Endothelial cell of umbilical vein (primary cell): ENCODE measurements at regions not wholly inside any gene's neighbourhood (a gene's known extent, or its start where the extent isn't known, plus 50 kb on each side); places are given as distances from the start of the nearest gene placed in this dataset.

Experiments
- BruUV-seq: library from RNA; stranded (reverse); fragments of 400-500 nt; replicated peaks from 2 replicates; lab custom pipeline; 2021; lab: Mats Ljungman, UMichigan
- CTCF ChIA-PET: fragments of 300-600, 350-600 bp; sonication (Branson Sonifier 250); formaldehyde crosslinking; loops from one replicate; lab custom pipeline; 2021; ENCODE audit warnings: antibody characterized with exemption, inconsistent platforms; lab: Charles Lee
- POLR2A ChIA-PET: fragments of 300-600, 350-600 bp; sonication (Branson Sonifier 250); formaldehyde crosslinking; loops from one replicate; lab custom pipeline; 2021; ENCODE audit warnings: antibody characterized with exemption, inconsistent platforms; lab: Charles Lee
- DNase-seq: peaks from one replicate; pipeline ENCODE4 v3.0.0-alpha.2; 2011; ENCODE audit warnings: low read depth, low spot score
- FAIRE-seq: peaks from 2 replicates; lab custom pipeline; 2011; peaks lifted over from hg19 to GRCh38; lab: Jason Lieb, UNC
- H2AFZ ChIP-seq: 2 replicates; pipeline ENCODE4 v1.6.0; 2012; ENCODE audit warnings: low read depth, low read length, control low read depth, inconsistent platforms
- H3K27ac ChIP-seq: 2 replicates; pipeline ENCODE4 v1.5.1; 2011; ENCODE audit warnings: low read depth, mild to moderate bottlenecking, control low read depth, low read length, moderate library complexity; ENCODE audit not compliant: insufficient read depth
- H3K27me3 ChIP-seq, 2 experiments: 2 replicates each; pipeline versions ENCODE4 v1.6.0 to v1.6.1; 2011; ENCODE audit warnings: low read length in 2 of 2, mixed read lengths in 1 of 2; ENCODE audit not compliant: control insufficient read depth in 2 of 2, insufficient read depth in 2 of 2
- H3K36me3 ChIP-seq, 2 experiments: 2 replicates in 1 of 2; 3 replicates in 1 of 2; pipeline ENCODE4 v1.5.1; 2011; ENCODE audit warnings: low read length in 2 of 2, mild to moderate bottlenecking in 1 of 2, moderate library complexity in 1 of 2; ENCODE audit not compliant: control insufficient read depth in 2 of 2, insufficient read depth in 2 of 2; ENCODE audit errors: extremely low read depth in 1 of 2
- H3K4me1 ChIP-seq: 3 replicates; pipeline ENCODE4 v1.5.1; 2011; ENCODE audit warnings: mild to moderate bottlenecking, low read length; ENCODE audit not compliant: control insufficient read depth, insufficient read depth; ENCODE audit errors: extremely low read depth
- H3K4me2 ChIP-seq: 2 replicates; pipeline ENCODE4 v1.6.1; 2011; ENCODE audit warnings: low read length, control low read depth, mixed read lengths; ENCODE audit not compliant: insufficient read depth
- H3K4me3 ChIP-seq, 3 experiments: fragments of 200-600 bp in 1 of 3; sonication (generic), shearing (Covaris generic) in 1 of 3; replicated peaks in 1 of 3; 2 replicates each; pipeline ENCODE4 v1.5.1; 2011 to 2016; ENCODE audit warnings: control low read depth in 3 of 3, low read length in 3 of 3, mild to moderate bottlenecking in 2 of 3, inconsistent platforms in 1 of 3, low read depth in 1 of 3, moderate library complexity in 1 of 3; ENCODE audit not compliant: insufficient read depth in 1 of 3
- H3K79me2 ChIP-seq: 2 replicates; pipeline ENCODE4 v1.6.0; 2012; ENCODE audit warnings: low read length, inconsistent platforms; ENCODE audit not compliant: control insufficient read depth, insufficient read depth
- H3K9ac ChIP-seq: replicated peaks from 2 replicates; pipeline ENCODE3; 2011; ENCODE audit warnings: low read length, control low read depth; ENCODE audit not compliant: insufficient read depth; ENCODE audit errors: extremely low read depth
- H3K9me1 ChIP-seq: replicated peaks from 3 replicates; pipeline ENCODE4 v1.6.0; 2011; ENCODE audit warnings: mild to moderate bottlenecking, low read length; ENCODE audit not compliant: control insufficient read depth, insufficient read depth; ENCODE audit errors: extremely low read depth
- H3K9me3 ChIP-seq: replicated peaks from 2 replicates; pipeline ENCODE4 v1.5.1; 2012; ENCODE audit warnings: low read length, inconsistent platforms; ENCODE audit not compliant: control insufficient read depth, insufficient read depth
- H4K20me1 ChIP-seq: replicated peaks from 2 replicates; pipeline ENCODE3; 2011; ENCODE audit warnings: mild to moderate bottlenecking, low read length; ENCODE audit not compliant: control insufficient read depth, insufficient read depth; ENCODE audit errors: extremely low read depth
- EZH2 ChIP-seq: IDR thresholded peaks from 2 replicates; pipeline ENCODE4 v1.6.1; 2012; ENCODE audit warnings: borderline replicate concordance, low read depth, mild to moderate bottlenecking, moderate library complexity, low read length, inconsistent platforms; ENCODE audit not compliant: severe bottlenecking
- FOS ChIP-seq: IDR thresholded peaks from 2 replicates; pipeline ENCODE4 v1.6.1; 2011; ENCODE audit warnings: mild to moderate bottlenecking, low read length, moderate library complexity, borderline replicate concordance; ENCODE audit not compliant: insufficient read depth
- GATA2 ChIP-seq: IDR thresholded peaks from 2 replicates; pipeline ENCODE4 v1.7.0; 2011; ENCODE audit warnings: low read depth, mild to moderate bottlenecking, moderate library complexity, mixed read lengths, low read length; ENCODE audit not compliant: insufficient read length, insufficient read depth
- JUN ChIP-seq: IDR thresholded peaks from 2 replicates; pipeline ENCODE4 v1.6.1; 2011; ENCODE audit warnings: borderline replicate concordance, low read depth; ENCODE audit not compliant: insufficient read length, insufficient read depth
- MYC ChIP-seq: IDR thresholded peaks from one replicate; pipeline ENCODE4 v1.6.1; 2011; ENCODE audit warnings: mild to moderate bottlenecking, low read depth, low read length
- POLR2A ChIP-seq: IDR thresholded peaks from 2 replicates; pipeline ENCODE4 v1.6.1; 2012; ENCODE audit warnings: low read depth, mild to moderate bottlenecking, control low read depth, low read length
- POLR2AphosphoS5 ChIP-seq: IDR thresholded peaks from 2 replicates; pipeline ENCODE4 v1.6.1; 2012; ENCODE audit warnings: low read depth, mild to moderate bottlenecking, control low read depth, low read length, moderate library complexity; ENCODE audit not compliant: insufficient read depth
- dilution Hi-C: fragments of 300-500 bp; cut with MboI; formaldehyde crosslinking; loops from one replicate; pipeline ENCODE4 v1.15.0; 2019; ENCODE audit warnings: low sequenced_read_pairs; ENCODE audit not compliant: extremely low pct_ligation_motif_present
- intact Hi-C: fragments of 100-400 bp; cut with micrococcal nuclease; formaldehyde crosslinking; loops from one replicate; pipeline ENCODE4 v1.10.0; 2022
- TF ChIP-seq, protein P1 (sequence below): IDR thresholded peaks from 2 replicates; pipeline ENCODE4 v1.6.1; 2011; ENCODE audit not compliant: insufficient read depth, insufficient read length
- TF ChIP-seq, protein P2 (sequence below), 2 donors: IDR thresholded peaks; 1 replicate in 1 of 2; 2 replicates in 1 of 2; pipeline ENCODE4 v1.5.1; 2011; ENCODE audit warnings: low read length in 2 of 2, mild to moderate bottlenecking in 2 of 2, moderate library complexity in 2 of 2, control low read depth in 1 of 2, inconsistent platforms in 1 of 2, low read depth in 1 of 2; ENCODE audit not compliant: insufficient read depth in 1 of 2; ENCODE audit errors: extremely low read depth in 1 of 2

DNA sequence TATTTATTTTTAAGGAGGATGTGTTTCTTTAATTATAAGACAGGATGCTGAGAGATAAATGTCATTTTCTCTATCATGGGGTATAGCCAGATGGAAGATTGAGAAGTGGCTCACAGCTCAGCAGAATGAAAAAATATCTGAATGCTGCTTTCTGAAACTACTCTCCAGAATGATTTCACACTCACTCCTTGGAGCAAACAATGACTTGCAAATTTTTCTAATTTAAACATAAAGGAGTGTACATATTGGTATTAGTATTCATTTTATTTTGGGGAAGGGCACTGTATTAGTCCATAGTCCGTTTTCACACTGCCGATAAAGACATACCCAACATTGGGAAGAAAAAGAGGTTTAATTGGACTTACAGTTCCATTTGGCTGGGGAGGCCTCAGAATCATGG, 52.4 kb upstream of the TRIM26 start:
- dilution Hi-C loops (no loop called here), intact Hi-C loops (no loop called here)
- Histone ChIP-seq H3K4me3 (no peak overlapping the region), H2AFZ (no peak overlapping the region), H3K4me1 (no peaks in the 10 kb centered on the region), H3K4me2 (no peak overlapping the region), H3K9me3 (no peaks in the 10 kb centered on the region), H3K79me2 (no peaks in the 10 kb centered on the region), H3K9me1 (peaks cover 3% of the 10 kb centered on the region), H3K9ac (no peak overlapping the region), H3K36me3 (no peaks in the 10 kb centered on the region), H4K20me1 (no peaks in the 10 kb centered on the region), H3K27ac (no peak overlapping the region), H3K27me3 (peaks cover 0 to 4% of the 10 kb centered on the region in 2 experiments)
- ChIA-PET CTCF (no interaction called here), POLR2A (no interaction called here)
- TF ChIP-seq EZH2, result no peak
- TF ChIP-seq POLR2AphosphoS5, result no peak
- TF ChIP-seq, protein P1, sequence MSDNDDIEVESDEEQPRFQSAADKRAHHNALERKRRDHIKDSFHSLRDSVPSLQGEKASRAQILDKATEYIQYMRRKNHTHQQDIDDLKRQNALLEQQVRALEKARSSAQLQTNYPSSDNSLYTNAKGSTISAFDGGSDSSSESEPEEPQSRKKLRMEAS, result no peak
- TF ChIP-seq JUN, result no peak
- no peak for TF ChIP-seq MYC
- TF ChIP-seq POLR2A, result no peak
- no peak for TF ChIP-seq FOS
- no peak for TF ChIP-seq GATA2
- TF ChIP-seq, protein P2, sequence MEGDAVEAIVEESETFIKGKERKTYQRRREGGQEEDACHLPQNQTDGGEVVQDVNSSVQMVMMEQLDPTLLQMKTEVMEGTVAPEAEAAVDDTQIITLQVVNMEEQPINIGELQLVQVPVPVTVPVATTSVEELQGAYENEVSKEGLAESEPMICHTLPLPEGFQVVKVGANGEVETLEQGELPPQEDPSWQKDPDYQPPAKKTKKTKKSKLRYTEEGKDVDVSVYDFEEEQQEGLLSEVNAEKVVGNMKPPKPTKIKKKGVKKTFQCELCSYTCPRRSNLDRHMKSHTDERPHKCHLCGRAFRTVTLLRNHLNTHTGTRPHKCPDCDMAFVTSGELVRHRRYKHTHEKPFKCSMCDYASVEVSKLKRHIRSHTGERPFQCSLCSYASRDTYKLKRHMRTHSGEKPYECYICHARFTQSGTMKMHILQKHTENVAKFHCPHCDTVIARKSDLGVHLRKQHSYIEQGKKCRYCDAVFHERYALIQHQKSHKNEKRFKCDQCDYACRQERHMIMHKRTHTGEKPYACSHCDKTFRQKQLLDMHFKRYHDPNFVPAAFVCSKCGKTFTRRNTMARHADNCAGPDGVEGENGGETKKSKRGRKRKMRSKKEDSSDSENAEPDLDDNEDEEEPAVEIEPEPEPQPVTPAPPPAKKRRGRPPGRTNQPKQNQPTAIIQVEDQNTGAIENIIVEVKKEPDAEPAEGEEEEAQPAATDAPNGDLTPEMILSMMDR (IDR thresholded peaks at IDR 0.05; ENCODE audit: extremely low read depth in 1 of 2, insufficient read depth in 1 of 2, low read depth in 1 of 2, low read length in 2 of 2), result no peak
- no peak for FAIRE-seq
- BruUV-seq, result no TSS peak
- DNase-seq, result no peak
